ENCODE measurements at regions not wholly inside any gene's neighbourhood (a gene's known extent, or its start where the extent isn't known, plus 50 kb on each side); places are given as distances from the start of the nearest gene placed in this dataset.
"Not testable (repeated sequence)": the region's sequence is repeated elsewhere in the genome, so short reads cannot be mapped to it uniquely, and the experiment has no call there.

GRCh38 chr7:32676249-32676941 lies 181.1 kb downstream of the AVL9 start:
- no peak for TF ChIP-seq CTCF (conservative IDR thresholded peaks at IDR 0.05)
- no peak overlapping the region for H3K27ac ChIP-seq

GRCh38 chr7:32673275-32673983 lies 178.1 kb downstream of the AVL9 start:
- no peak for TF ChIP-seq CTCF (conservative IDR thresholded peaks at IDR 0.05)
- H3K27ac ChIP-seq: no peak overlapping the region

GRCh38 chr7:32670110-32671025 lies 175.1 kb downstream of the AVL9 start:
- H3K27ac ChIP-seq: no peak overlapping the region
- no peak for TF ChIP-seq CTCF (conservative IDR thresholded peaks at IDR 0.05)

GRCh38 chr7:32669173-32669870 lies 174.0 kb downstream of the AVL9 start:
- peak overlapping the region; percentile 7; the same call in 1 of the 2 replicates for H3K27ac ChIP-seq

- H3K27ac ChIP-seq: peak overlapping the region; percentile 7; the same call in 1 of the 2 replicates
Observed at GRCh38 chr7:32668387-32669097, 173.3 kb downstream of the AVL9 start.

GRCh38 chr7:32667586-32667985 lies 172.3 kb downstream of the AVL9 start:
- not testable (repeated sequence) for H3K27ac ChIP-seq

- H3K27ac ChIP-seq: not testable (repeated sequence)
Observed at GRCh38 chr7:32663805-32664211, 168.5 kb downstream of the AVL9 start.

- not testable (repeated sequence) for H3K27ac ChIP-seq
Observed at GRCh38 chr7:32662509-32662908, 167.2 kb downstream of the AVL9 start.

- H3K27ac ChIP-seq: no peak overlapping the region
- no peak for TF ChIP-seq CTCF (conservative IDR thresholded peaks at IDR 0.05)
Observed at GRCh38 chr7:32661929-32662328, 166.6 kb downstream of the AVL9 start.

All from VCaP (cell line).